HT-29 (cell line): ENCODE measurements at regions not wholly inside any gene's neighbourhood (a gene's known extent, or its start where the extent isn't known, plus 50 kb on each side); places are given as distances from the start of the nearest gene placed in this dataset.
"Not testable (repeated sequence)": the region's sequence is repeated elsewhere in the genome, so short reads cannot be mapped to it uniquely, and the experiment has no call there.

Source experiments
- DNase-seq: peaks from one replicate; pipeline ENCODE4 v3.0.0-alpha.2; 2015; ENCODE audit warnings: low spot score

- no peak for DNase-seq
Measured at GRCh38 chr5:144680711-144681110, 510.0 kb downstream of the KCTD16 start.

GRCh38 chr5:144671066-144671465, 500.4 kb downstream of the KCTD16 start:
- no peak for DNase-seq

- DNase-seq: no peak
Measured at GRCh38 chr5:144659634-144660227, 489.1 kb downstream of the KCTD16 start.

- no peak for DNase-seq
Measured at GRCh38 chr5:144644317-144644716, 473.6 kb downstream of the KCTD16 start.

GRCh38 chr5:144638787-144639186, 468.1 kb downstream of the KCTD16 start:
- DNase-seq: no peak

GRCh38 chr5:144634138-144634537, 463.5 kb downstream of the KCTD16 start:
- DNase-seq: no peak

- no peak for DNase-seq
Measured at GRCh38 chr5:144598451-144599068, 427.9 kb downstream of the KCTD16 start.

GRCh38 chr5:144596517-144596916, 425.8 kb downstream of the KCTD16 start:
- DNase-seq: no peak

- no peak for DNase-seq
Measured at GRCh38 chr5:144594919-144595318, 424.2 kb downstream of the KCTD16 start.

- DNase-seq: not testable (repeated sequence)
Measured at GRCh38 chr5:144594234-144594633, 423.6 kb downstream of the KCTD16 start.

- DNase-seq: no peak
Measured at GRCh38 chr5:144585681-144586080, 415.0 kb downstream of the KCTD16 start.

- DNase-seq: no peak
Measured at GRCh38 chr5:144583541-144584449, 413.1 kb downstream of the KCTD16 start.

- no peak for DNase-seq
Measured at GRCh38 chr5:144582066-144582465, 411.4 kb downstream of the KCTD16 start.

GRCh38 chr5:144581044-144581443, 410.4 kb downstream of the KCTD16 start:
- no peak for DNase-seq

GRCh38 chr5:144577676-144578075, 407.0 kb downstream of the KCTD16 start:
- DNase-seq: no peak

- no peak for DNase-seq
Measured at GRCh38 chr5:144575736-144576135, 405.1 kb downstream of the KCTD16 start.

- no peak for DNase-seq
Measured at GRCh38 chr5:144567421-144567780, 396.7 kb downstream of the KCTD16 start.

- DNase-seq: no peak
Measured at GRCh38 chr5:144566747-144567420, 396.2 kb downstream of the KCTD16 start.

- DNase-seq: no peak
Measured at GRCh38 chr5:144549580-144549979, 378.9 kb downstream of the KCTD16 start.

GRCh38 chr5:144548936-144549335, 378.3 kb downstream of the KCTD16 start:
- no peak for DNase-seq

- no peak for DNase-seq
Measured at GRCh38 chr5:144547098-144547499, 376.4 kb downstream of the KCTD16 start.

GRCh38 chr5:144538845-144539244, 368.2 kb downstream of the KCTD16 start:
- DNase-seq: no peak
